IMR-90 (cell line): ENCODE measurements at regions not wholly inside any gene's neighbourhood (a gene's known extent, or its start where the extent isn't known, plus 50 kb on each side); places are given as distances from the start of the nearest gene placed in this dataset.

Experiments
- ATAC-seq: fragments of 200-7000 bp; cut with Tn5 transposase; 2 replicates; pipeline ENCODE4 v1.9.1; 2020; ENCODE audit warnings: low read depth, mild to moderate bottlenecking, moderate library complexity
- BruUV-seq: library from RNA; stranded (reverse); fragments of 400-500 nt; replicated peaks from 2 replicates; lab custom pipeline; 2021; lab: Mats Ljungman, UMichigan
- CTCF ChIA-PET: fragments of 300-600 bp; formaldehyde crosslinking; extraction: SDS; loops from one replicate; lab custom pipeline; 2021; ENCODE audit warnings: antibody characterized with exemption; lab: Yijun Ruan, JAX
- POLR2A ChIA-PET: fragments of 300-600 bp; sonication (Branson Sonifier 250); formaldehyde crosslinking; loops from one replicate; lab custom pipeline; 2022; ENCODE audit warnings: antibody characterized with exemption; ENCODE audit not compliant: unreplicated experiment; lab: Charles Lee
- DNase-seq: peaks from one replicate; pipeline ENCODE4 v3.0.0; 2013
- H2AFZ ChIP-seq: replicated peaks from 2 replicates; pipeline ENCODE3; 2013; ENCODE audit warnings: low read length, mild to moderate bottlenecking; ENCODE audit not compliant: poor library complexity
- H2AK5ac ChIP-seq: 2 replicates; pipeline ENCODE4 v1.6.1; 2013; ENCODE audit warnings: low read depth, low read length, inconsistent platforms
- H2AK9ac ChIP-seq: replicated peaks from 2 replicates; pipeline ENCODE3; 2013; ENCODE audit warnings: mild to moderate bottlenecking, low read depth, low read length, moderate library complexity; ENCODE audit not compliant: poor library complexity
- H2BK120ac ChIP-seq: 2 replicates; pipeline ENCODE4 v1.6.1; 2013; ENCODE audit warnings: low read depth, low read length, inconsistent platforms
- H2BK15ac ChIP-seq: 3 replicates; pipeline ENCODE4 v1.6.1; 2013; ENCODE audit warnings: low read depth, low read length, inconsistent platforms
- H2BK20ac ChIP-seq: 2 replicates; pipeline ENCODE4 v1.6.1; 2013; ENCODE audit warnings: low read depth, mild to moderate bottlenecking, inconsistent platforms, low read length, moderate library complexity
- H2BK5ac ChIP-seq: 2 replicates; pipeline ENCODE4 v1.6.1; 2013; ENCODE audit warnings: mild to moderate bottlenecking, low read depth, low read length, inconsistent platforms; ENCODE audit not compliant: poor library complexity, severe bottlenecking
- H3K14ac ChIP-seq: replicated peaks from 2 replicates; pipeline ENCODE4 v1.6.1; 2013; ENCODE audit warnings: low read depth, low read length, inconsistent platforms
- H3K18ac ChIP-seq: 2 replicates; pipeline ENCODE4 v1.6.1; 2013; ENCODE audit warnings: low read depth, low read length, control low read depth
- H3K23ac ChIP-seq: 2 replicates; pipeline ENCODE4 v1.6.1; 2013; ENCODE audit warnings: low read depth, low read length, inconsistent platforms
- H3K27ac ChIP-seq: 2 replicates; pipeline ENCODE4 v1.5.1; 2013; ENCODE audit warnings: mild to moderate bottlenecking, control low read depth, low read length; ENCODE audit not compliant: insufficient read depth
- H3K27me3 ChIP-seq: 2 replicates; pipeline ENCODE4 v1.6.1; 2013; ENCODE audit warnings: low read length; ENCODE audit not compliant: control insufficient read depth, insufficient read depth
- H3K36me3 ChIP-seq: 2 replicates; pipeline ENCODE4 v1.6.1; 2013; ENCODE audit warnings: low read length, mixed read lengths; ENCODE audit not compliant: control insufficient read depth, insufficient read depth
- H3K4ac ChIP-seq: 2 replicates; pipeline ENCODE4 v1.6.1; 2013; ENCODE audit warnings: low read depth, low read length, inconsistent platforms
- H3K4me1 ChIP-seq: 2 replicates; pipeline ENCODE4 v1.6.1; 2013; ENCODE audit warnings: low read length, mixed read lengths; ENCODE audit not compliant: control insufficient read depth, insufficient read depth
- H3K4me2 ChIP-seq: 2 replicates; pipeline ENCODE4 v1.6.1; 2013; ENCODE audit warnings: low read depth, mild to moderate bottlenecking, control low read depth, low read length, moderate library complexity
- H3K4me3 ChIP-seq: 2 replicates; pipeline ENCODE4 v1.5.1; 2013; ENCODE audit warnings: low read depth, mild to moderate bottlenecking, control low read depth, low read length, moderate library complexity; ENCODE audit not compliant: insufficient read depth
- H3K56ac ChIP-seq: 2 replicates; pipeline ENCODE4 v1.6.1; 2013; ENCODE audit warnings: low read length, inconsistent platforms; ENCODE audit not compliant: insufficient read depth; ENCODE audit errors: extremely low read depth
- H3K79me1 ChIP-seq, 2 experiments: 2 replicates each; pipeline ENCODE4 v1.6.1; 2013; ENCODE audit warnings: low read length in 2 of 2, inconsistent platforms in 1 of 2, low read depth in 1 of 2
- H3K9ac ChIP-seq: 2 replicates; pipeline ENCODE4 v1.6.1; 2013; ENCODE audit warnings: low read depth, low read length, control low read depth
- H3K9me1 ChIP-seq: 2 replicates; pipeline ENCODE4 v1.6.1; 2013; ENCODE audit warnings: low read length, inconsistent platforms; ENCODE audit not compliant: insufficient read depth
- H3K9me3 ChIP-seq: 2 replicates; pipeline ENCODE4 v1.6.1; 2013; ENCODE audit warnings: low read length; ENCODE audit not compliant: control insufficient read depth, insufficient read depth
- H4K20me1 ChIP-seq: 2 replicates; pipeline ENCODE4 v1.6.1; 2013; ENCODE audit warnings: low read length, inconsistent platforms; ENCODE audit not compliant: insufficient read depth
- H4K5ac ChIP-seq: 2 replicates; pipeline ENCODE4 v1.6.1; 2013; ENCODE audit warnings: mild to moderate bottlenecking, low read depth, low read length, control low read depth
- H4K8ac ChIP-seq, 2 experiments: 2 replicates each; pipeline ENCODE4 v1.6.1; 2013; ENCODE audit warnings: low read depth in 2 of 2, low read length in 2 of 2, control low read depth in 1 of 2, inconsistent platforms in 1 of 2
- H4K91ac ChIP-seq: 2 replicates; pipeline ENCODE4 v1.6.1; 2013; ENCODE audit warnings: low read depth, low read length, inconsistent platforms; ENCODE audit not compliant: insufficient read depth
- BHLHE40 ChIP-seq: fragments of 150-350 bp; IDR thresholded peaks from 2 replicates; pipeline ENCODE4 v1.6.1; 2016; ENCODE audit warnings: mild to moderate bottlenecking, low read depth, low read length
- CEBPB ChIP-seq: IDR thresholded peaks from 2 replicates; pipeline ENCODE4 v1.6.1; 2012; ENCODE audit warnings: low read depth, low read length, improper control_type of control experiment
- CHD1 ChIP-seq: IDR thresholded peaks from 2 replicates; pipeline ENCODE4 v1.6.1; 2012; ENCODE audit warnings: low read depth, low read length, improper control_type of control experiment
- CTCF ChIP-seq: conservative IDR thresholded peaks from 2 replicates; pipeline ENCODE4 v1.5.1; 2012; ENCODE audit warnings: mild to moderate bottlenecking, low read depth, low read length, improper control_type of control experiment
- ELK1 ChIP-seq: fragments of 150-350 bp; IDR thresholded peaks from 2 replicates; pipeline ENCODE4 v1.6.1; 2016; ENCODE audit warnings: low read depth, mild to moderate bottlenecking, low read length, moderate library complexity, borderline replicate concordance
- FOS ChIP-seq: fragments of 150-350 bp; IDR thresholded peaks from 2 replicates; pipeline ENCODE4 v1.6.1; 2016; ENCODE audit warnings: low read depth, low read length
- MAFK ChIP-seq: IDR thresholded peaks from 2 replicates; pipeline ENCODE4 v1.6.1; 2012; ENCODE audit warnings: low read depth, low read length, improper control_type of control experiment
- MAZ ChIP-seq: IDR thresholded peaks from 2 replicates; pipeline ENCODE4 v1.6.1; 2012; ENCODE audit warnings: low read depth, mild to moderate bottlenecking, low read length, improper control_type of control experiment, moderate library complexity, borderline replicate concordance
- MXI1 ChIP-seq: IDR thresholded peaks from 2 replicates; pipeline ENCODE4 v1.6.1; 2012; ENCODE audit warnings: low read depth, mild to moderate bottlenecking, low read length, moderate library complexity, borderline replicate concordance
- NFE2L2 ChIP-seq: fragments of 150-350 bp; IDR thresholded peaks from 2 replicates; pipeline ENCODE4 v1.6.1; 2016; ENCODE audit warnings: low read depth, mild to moderate bottlenecking, low read length
- POLR2A ChIP-seq: IDR thresholded peaks from 2 replicates; pipeline ENCODE4 v1.6.1; 2012; ENCODE audit warnings: mild to moderate bottlenecking, low read depth, low read length
- RAD21 ChIP-seq: IDR thresholded peaks from 2 replicates; pipeline ENCODE4 v1.6.1; 2012; ENCODE audit warnings: low read length, improper control_type of control experiment
- RCOR1 ChIP-seq: IDR thresholded peaks from 2 replicates; pipeline ENCODE4 v1.6.1; 2012; ENCODE audit warnings: mild to moderate bottlenecking, low read length, improper control_type of control experiment; ENCODE audit not compliant: insufficient replicate concordance
- RFX5 ChIP-seq: IDR thresholded peaks from 2 replicates; pipeline ENCODE4 v1.8.0; 2012; ENCODE audit warnings: low read depth, mild to moderate bottlenecking, low read length, moderate library complexity
- SMC3 ChIP-seq: fragments of 150-350 bp; IDR thresholded peaks from 2 replicates; pipeline ENCODE4 v1.6.1; 2016; ENCODE audit warnings: low read depth, mild to moderate bottlenecking, antibody characterized with exemption, low read length, moderate library complexity
- USF2 ChIP-seq: fragments of 150-350 bp; IDR thresholded peaks from 2 replicates; pipeline ENCODE4 v1.6.1; 2017; ENCODE audit warnings: mild to moderate bottlenecking, antibody characterized with exemption, low read length, low read depth
- WGBS, 2 experiments: methylation state at CpG; one replicate each; pipeline versions ENCODE4 v1.1.5 to v1.1.7; 2013; ENCODE audit warnings: missing lambda C conversion rate in 2 of 2; ENCODE audit not compliant: insufficient read length in 1 of 2; ENCODE audit errors: extremely low coverage in 2 of 2; 5-methylcytosine and 5-hydroxymethylcytosine counted together
- dilution Hi-C: fragments of 300-500 bp; cut with HindIII; formaldehyde crosslinking; loops from one replicate; pipeline ENCODE4 v1.14.3; 2018; ENCODE audit warnings: low sequenced_read_pairs; ENCODE audit not compliant: unreplicated experiment
- in situ Hi-C: fragments of 300-500 bp; cut with MboI; formaldehyde crosslinking; loops from 3 replicates; pipeline ENCODE4 v1.14.3; 2019; ENCODE audit warnings: low sequenced_read_pairs, inconsistent platforms, mixed read lengths
- intact Hi-C: fragments of 100-400 bp; cut with micrococcal nuclease; formaldehyde crosslinking; loops from 2 replicates; pipeline ENCODE4 v1.10.0; 2022

GRCh38 chr5:52598968-52599367 lies 188.7 kb upstream of the ITGA1 start:
- Histone ChIP-seq H3K79me1 (no peaks in the 10 kb centered on the region), H3K9me3 (no peaks in the 10 kb centered on the region), H2BK15ac (no peak overlapping the region), H3K36me3 (no peaks in the 10 kb centered on the region), H4K8ac (no peak overlapping the region), H2BK120ac (no peak overlapping the region), H2BK20ac (no peak overlapping the region), H3K56ac (no peak overlapping the region), H4K91ac (no peak overlapping the region), H2AK5ac (no peak overlapping the region), H2BK5ac (no peak overlapping the region), H3K14ac (no peak overlapping the region), H3K9ac (no peak overlapping the region), H4K20me1 (no peaks in the 10 kb centered on the region), H3K9me1 (no peaks in the 10 kb centered on the region), H3K4me1 (no peaks in the 10 kb centered on the region), H2AFZ (no peak overlapping the region), H3K4me2 (no peak overlapping the region), H4K5ac (no peak overlapping the region), H2AK9ac (no peak overlapping the region), H3K18ac (no peak overlapping the region), H3K23ac (no peak overlapping the region), H3K27me3 (peaks cover 2% of the 10 kb centered on the region; the same call in 1 of the 2 replicates), H3K4ac (no peak overlapping the region), H3K27ac (no peak overlapping the region), H3K4me3 (no peak overlapping the region)
- ChIA-PET POLR2A (no interaction called here), CTCF (interaction anchor here (0.6 kb wide), 1 partner anchor 30 kb away, joined by 4 read pairs; no protein-coding TSS in a partner anchor)
- dilution Hi-C loops (no loop called here), intact Hi-C loops (no loop called here), in situ Hi-C loops (no loop called here)
- WGBS, 2 experiments, result no CpG with 5 or more reads among the region's 5 CpGs
- TF ChIP-seq POLR2A (no peak), MAZ (no peak), CEBPB (no peak), RFX5 (no peak), SMC3 (no peak), MAFK (no peak), BHLHE40 (no peak), RCOR1 (no peak), ELK1 (no peak), CTCF (no peak), MXI1 (no peak), NFE2L2 (no peak), CHD1 (no peak), RAD21 (no peak), FOS (no peak), USF2 (no peak)
- BruUV-seq, result no TSS peak
- DNase-seq (no peak), ATAC-seq (no peak)
